IPS-18a (cell line): ENCODE measurements at regions not wholly inside any gene's neighbourhood (a gene's known extent, or its start where the extent isn't known, plus 50 kb on each side); places are given as distances from the start of the nearest gene placed in this dataset.

Experiments used
- H3K27ac ChIP-seq: one replicate; pipeline ENCODE4 v1.5.1; 2013; ENCODE audit warnings: low read length
- H3K27me3 ChIP-seq: one replicate; pipeline ENCODE4 v1.6.1; 2013; ENCODE audit warnings: mild to moderate bottlenecking, low read length; ENCODE audit not compliant: control insufficient read depth, insufficient read depth
- H3K36me3 ChIP-seq: one replicate; pipeline ENCODE4 v1.6.1; 2013; ENCODE audit warnings: low read depth, low read length; ENCODE audit not compliant: control insufficient read depth
- H3K4me1 ChIP-seq: one replicate; pipeline ENCODE4 v1.6.1; 2013; ENCODE audit warnings: low read depth, low read length; ENCODE audit not compliant: control insufficient read depth
- H3K4me3 ChIP-seq: one replicate; pipeline ENCODE4 v1.5.1; 2013; ENCODE audit warnings: low read length
- H3K9ac ChIP-seq: one replicate; pipeline ENCODE4 v1.6.1; 2013; ENCODE audit warnings: mild to moderate bottlenecking, low read length, moderate library complexity
- H3K9me3 ChIP-seq: one replicate; pipeline ENCODE4 v1.6.1; 2013; ENCODE audit warnings: low read depth, low read length; ENCODE audit not compliant: control insufficient read depth

GRCh38 chr9:13448482-13448881, 169.0 kb upstream of the MPDZ start:
- no peak overlapping the region for H3K27ac ChIP-seq
- H3K36me3 ChIP-seq: no peaks in the 10 kb centered on the region
- no peak overlapping the region for H3K9ac ChIP-seq
- no peaks in the 10 kb centered on the region for H3K9me3 ChIP-seq
- H3K4me1 ChIP-seq: peaks cover 15% of the 10 kb centered on the region
- H3K27me3 ChIP-seq: no peaks in the 10 kb centered on the region
- no peak overlapping the region for H3K4me3 ChIP-seq

GRCh38 chr9:13447843-13448422, 168.4 kb upstream of the MPDZ start:
- Histone ChIP-seq H3K9ac (no peak overlapping the region), H3K9me3 (no peaks in the 10 kb centered on the region), H3K4me3 (no peak overlapping the region), H3K36me3 (no peaks in the 10 kb centered on the region), H3K27me3 (no peaks in the 10 kb centered on the region), H3K4me1 (peaks cover 18% of the 10 kb centered on the region), H3K27ac (no peak overlapping the region)

GRCh38 chr9:13446938-13447842, 167.7 kb upstream of the MPDZ start:
- Histone ChIP-seq H3K27ac (no peak overlapping the region), H3K4me3 (no peak overlapping the region), H3K4me1 (peaks cover 20% of the 10 kb centered on the region), H3K27me3 (no peaks in the 10 kb centered on the region), H3K9me3 (no peaks in the 10 kb centered on the region), H3K9ac (no peak overlapping the region), H3K36me3 (no peaks in the 10 kb centered on the region)

GRCh38 chr9:13446286-13446937, 166.9 kb upstream of the MPDZ start:
- Histone ChIP-seq H3K9ac (no peak overlapping the region), H3K9me3 (no peaks in the 10 kb centered on the region), H3K36me3 (no peaks in the 10 kb centered on the region), H3K4me1 (peaks cover 20% of the 10 kb centered on the region), H3K4me3 (no peak overlapping the region), H3K27ac (no peak overlapping the region), H3K27me3 (no peaks in the 10 kb centered on the region)

- H3K27ac ChIP-seq: no peak overlapping the region
- peaks cover 20% of the 10 kb centered on the region for H3K4me1 ChIP-seq
- no peak overlapping the region for H3K9ac ChIP-seq
- no peaks in the 10 kb centered on the region for H3K36me3 ChIP-seq
- H3K9me3 ChIP-seq: no peaks in the 10 kb centered on the region
- H3K27me3 ChIP-seq: no peaks in the 10 kb centered on the region
- H3K4me3 ChIP-seq: no peak overlapping the region
Observed at GRCh38 chr9:13445103-13445500, 165.6 kb upstream of the MPDZ start.

- Histone ChIP-seq H3K27me3 (no peaks in the 10 kb centered on the region), H3K9ac (no peak overlapping the region), H3K4me3 (no peak overlapping the region)
Observed at GRCh38 chr9:13444245-13445102, 165.0 kb upstream of the MPDZ start.

GRCh38 chr9:13443346-13444244, 164.1 kb upstream of the MPDZ start:
- Histone ChIP-seq H3K27ac (no peak overlapping the region), H3K27me3 (no peaks in the 10 kb centered on the region), H3K4me1 (peaks cover 20% of the 10 kb centered on the region), H3K9ac (no peak overlapping the region), H3K9me3 (no peaks in the 10 kb centered on the region), H3K4me3 (no peak overlapping the region), H3K36me3 (no peaks in the 10 kb centered on the region)

More at GRCh38 chr9:13444245-13445102, 165.0 kb upstream of the MPDZ start:
- Histone ChIP-seq H3K36me3 (no peaks in the 10 kb centered on the region), H3K9me3 (no peaks in the 10 kb centered on the region), H3K27ac (no peak overlapping the region), H3K4me1 (peaks cover 20% of the 10 kb centered on the region)

- Histone ChIP-seq H3K36me3 (no peaks in the 10 kb centered on the region), H3K27ac (no peak overlapping the region), H3K4me3 (no peak overlapping the region), H3K9ac (no peak overlapping the region), H3K4me1 (peaks cover 9% of the 10 kb centered on the region), H3K27me3 (no peaks in the 10 kb centered on the region), H3K9me3 (no peaks in the 10 kb centered on the region)
Observed at GRCh38 chr9:13439685-13440476, 160.4 kb upstream of the MPDZ start.

- H3K9ac ChIP-seq: no peak overlapping the region
- H3K36me3 ChIP-seq: no peaks in the 10 kb centered on the region
- peaks cover under 1% of the 10 kb centered on the region for H3K4me1 ChIP-seq
- no peak overlapping the region for H3K4me3 ChIP-seq
- no peaks in the 10 kb centered on the region for H3K27me3 ChIP-seq
- H3K9me3 ChIP-seq: no peaks in the 10 kb centered on the region
- H3K27ac ChIP-seq: no peak overlapping the region
Observed at GRCh38 chr9:13437866-13438265, 158.4 kb upstream of the MPDZ start.

- H3K9ac ChIP-seq: no peak overlapping the region
- no peak overlapping the region for H3K27ac ChIP-seq
- H3K36me3 ChIP-seq: no peaks in the 10 kb centered on the region
- H3K4me1 ChIP-seq: peaks cover 2% of the 10 kb centered on the region
- H3K4me3 ChIP-seq: no peak overlapping the region
- H3K9me3 ChIP-seq: no peaks in the 10 kb centered on the region
- H3K27me3 ChIP-seq: no peaks in the 10 kb centered on the region
Observed at GRCh38 chr9:13436591-13436990, 157.1 kb upstream of the MPDZ start.
